GM23338 (cell line): ENCODE measurements at regions not wholly inside any gene's neighbourhood (a gene's known extent, or its start where the extent isn't known, plus 50 kb on each side); places are given as distances from the start of the nearest gene placed in this dataset.

Experiments used
- CREB1 ChIP-seq: fragments of 250-450 bp; sonication (Bioruptor Pico); IDR thresholded peaks from 2 replicates; pipeline ENCODE4 v1.5.0; 2020; ENCODE audit warnings: low read depth, mild to moderate bottlenecking, moderate library complexity
- CTCF ChIP-seq, 2 experiments: fragments of 200-600 bp in 1 of 2; sonication (generic) in 1 of 2; conservative IDR thresholded peaks; 2 replicates each; pipeline versions ENCODE4 v1.5.1 to v1.6.1; 2016 to 2017; ENCODE audit warnings: antibody characterized with exemption in 2 of 2, low read depth in 2 of 2, mild to moderate bottlenecking in 2 of 2, moderate library complexity in 1 of 2
- ETS1 ChIP-seq: IDR thresholded peaks from 2 replicates; pipeline ENCODE4 v1.6.1; 2016; ENCODE audit warnings: antibody characterized with exemption
- EZH2 ChIP-seq: fragments of 200-600 bp; sonication (generic); IDR thresholded peaks from one replicate; pipeline ENCODE4 v1.8.0; 2017; ENCODE audit warnings: antibody characterized with exemption, mild to moderate bottlenecking, low read depth; ENCODE audit not compliant: unreplicated experiment
- EZH2phosphoT487 ChIP-seq: fragments of 200-600 bp; sonication (generic); IDR thresholded peaks from one replicate; pipeline ENCODE4 v1.8.1; 2018; ENCODE audit warnings: antibody characterized with exemption; ENCODE audit not compliant: unreplicated experiment
- NANOG ChIP-seq: IDR thresholded peaks from 2 replicates; pipeline ENCODE4 v1.6.1; 2016; ENCODE audit warnings: antibody characterized with exemption, borderline replicate concordance
- POLR2AphosphoS5 ChIP-seq: IDR thresholded peaks from 2 replicates; pipeline ENCODE4 v1.6.1; 2016; ENCODE audit warnings: antibody characterized with exemption, low read depth
- REST ChIP-seq: IDR thresholded peaks from one replicate; pipeline ENCODE4 v1.6.1; 2018; ENCODE audit warnings: antibody characterized with exemption; ENCODE audit not compliant: unreplicated experiment

- TF ChIP-seq CTCF (conservative IDR thresholded peaks at IDR 0.05; ENCODE audit: low read depth in 2 of 2) (no peak), POLR2AphosphoS5 (no peak), EZH2phosphoT487 (no peak), EZH2 (no peak), ETS1 (no peak), CREB1 (CRISPR knock-in tag) (no peak), REST (no peak), NANOG (no peak)
Observed at GRCh38 chr22:26996154-26996553, 338.8 kb downstream of the MIAT start.
